NCI-H2171 treated with DMSO at 0.1 percent for 48 hours (cell line): ENCODE measurements at regions not wholly inside any gene's neighbourhood (a gene's known extent, or its start where the extent isn't known, plus 50 kb on each side); places are given as distances from the start of the nearest gene placed in this dataset.
"Not testable (repeated sequence)": the region's sequence is repeated elsewhere in the genome, so short reads cannot be mapped to it uniquely, and the experiment has no call there.

Experiments
- DNase-seq: peaks from one replicate; lab custom pipeline; 2025; lab: John Stamatoyannopoulos, UW

GRCh38 chr6:157727629-157728182 is 95.3 kb upstream of the SNX9 start:
- no peak for DNase-seq

GRCh38 chr6:157728183-157728881 is 94.7 kb upstream of the SNX9 start:
- no peak for DNase-seq

GRCh38 chr6:157731221-157731620 is 91.8 kb upstream of the SNX9 start:
- no peak for DNase-seq

GRCh38 chr6:157732007-157732406 is 91.0 kb upstream of the SNX9 start:
- no peak for DNase-seq

GRCh38 chr6:157732416-157733161 is 90.5 kb upstream of the SNX9 start:
- no peak for DNase-seq

GRCh38 chr6:157736555-157736954 is 86.5 kb upstream of the SNX9 start:
- DNase-seq = not testable (repeated sequence)

- DNase-seq = no peak
Observed at GRCh38 chr6:157741321-157741947, 81.6 kb upstream of the SNX9 start.

GRCh38 chr6:157741948-157742556 is 81.0 kb upstream of the SNX9 start:
- no peak for DNase-seq

GRCh38 chr6:157744102-157744601 is 78.9 kb upstream of the SNX9 start:
- DNase-seq = no peak

- no peak for DNase-seq
Observed at GRCh38 chr6:157746897-157747296, 76.1 kb upstream of the SNX9 start.

- no peak for DNase-seq
Observed at GRCh38 chr6:157747370-157747769, 75.7 kb upstream of the SNX9 start.

- no peak for DNase-seq
Observed at GRCh38 chr6:157748839-157749571, 74.0 kb upstream of the SNX9 start.

- DNase-seq = not testable (repeated sequence)
Observed at GRCh38 chr6:157750973-157751372, 72.1 kb upstream of the SNX9 start.

- DNase-seq = no peak
Observed at GRCh38 chr6:157751547-157752200, 71.4 kb upstream of the SNX9 start.

- not testable (repeated sequence) for DNase-seq
Observed at GRCh38 chr6:157752879-157753278, 70.2 kb upstream of the SNX9 start.

GRCh38 chr6:157753291-157753690 is 69.8 kb upstream of the SNX9 start:
- DNase-seq = no peak

GRCh38 chr6:157753801-157754200 is 69.2 kb upstream of the SNX9 start:
- DNase-seq = not testable (repeated sequence)

- DNase-seq = no peak
Observed at GRCh38 chr6:157754351-157754750, 68.7 kb upstream of the SNX9 start.

- DNase-seq = no peak
Observed at GRCh38 chr6:157755032-157755745, 67.9 kb upstream of the SNX9 start.

GRCh38 chr6:157755746-157756411 is 67.2 kb upstream of the SNX9 start:
- DNase-seq = no peak
